Progenitor cell of endocrine pancreas (in vitro differentiated cells): ENCODE measurements at regions not wholly inside any gene's neighbourhood (a gene's known extent, or its start where the extent isn't known, plus 50 kb on each side); places are given as distances from the start of the nearest gene placed in this dataset.
"Not testable (repeated sequence)": the region's sequence is repeated elsewhere in the genome, so short reads cannot be mapped to it uniquely, and the experiment has no call there.

Experiments used
- DNase-seq: peaks from one replicate; pipeline ENCODE4 v3.0.0; 2021; ENCODE audit warnings: low spot score; ENCODE audit not compliant: unreplicated experiment
- H3K27ac Mint-ChIP-seq: 2 replicates; pipeline ENCODE4 v1.8.0; 2021; ENCODE audit warnings: mild to moderate bottlenecking, moderate library complexity, mixed read lengths
- H3K27me3 Mint-ChIP-seq: 2 replicates; pipeline ENCODE4 v1.8.0; 2021; ENCODE audit warnings: mixed read lengths
- H3K36me3 Mint-ChIP-seq: 2 replicates; pipeline ENCODE4 v1.8.0; 2022; ENCODE audit warnings: mixed read lengths; ENCODE audit not compliant: insufficient read depth
- H3K4me1 Mint-ChIP-seq: 2 replicates; pipeline ENCODE4 v1.8.0; 2021; ENCODE audit warnings: low read depth, mixed read lengths
- H3K4me3 Mint-ChIP-seq: 2 replicates; pipeline ENCODE4 v1.8.0; 2021; ENCODE audit warnings: low read depth, mild to moderate bottlenecking, moderate library complexity, mixed read lengths
- H3K9me3 Mint-ChIP-seq: 2 replicates; pipeline ENCODE4 v1.8.0; 2021; ENCODE audit warnings: low read depth, mixed read lengths
- CTCF ChIP-seq: fragments of 200-600 bp; sonication (generic); IDR thresholded peaks from one replicate; pipeline ENCODE4 v1.5.0; 2021; ENCODE audit warnings: antibody characterized with exemption, mild to moderate bottlenecking; ENCODE audit not compliant: unreplicated experiment

- Mint-ChIP-seq H3K4me3 (no peak overlapping the region), H3K9me3 (peaks cover 5% of the 10 kb centered on the region), H3K27ac (no peak overlapping the region), H3K4me1 (peaks cover 3% of the 10 kb centered on the region), H3K27me3 (no peaks in the 10 kb centered on the region), H3K36me3 (no peaks in the 10 kb centered on the region)
- TF ChIP-seq CTCF = no peak
- DNase-seq = no peak
These were observed 663.1 kb downstream of the SH2D4B start for GRCh38 chr10:81200801-81201200.

GRCh38 chr10:81207359-81207758, 667.6 kb upstream of the NRG3 start:
- H3K27me3 Mint-ChIP-seq, DNase-seq: not testable (repeated sequence)

GRCh38 chr10:81213370-81213769, 661.6 kb upstream of the NRG3 start:
- Mint-ChIP-seq H3K27me3 (no peaks in the 10 kb centered on the region), H3K4me3 (no peak overlapping the region), H3K36me3 (no peaks in the 10 kb centered on the region), H3K9me3 (no peaks in the 10 kb centered on the region), H3K4me1 (peaks cover 7% of the 10 kb centered on the region), H3K27ac (no peak overlapping the region)
- no peak for DNase-seq
- no peak for TF ChIP-seq CTCF

More at GRCh38 chr10:81207359-81207758, 667.6 kb upstream of the NRG3 start:
- H3K4me3 Mint-ChIP-seq, H3K27ac Mint-ChIP-seq, H3K4me1 Mint-ChIP-seq, H3K36me3 Mint-ChIP-seq, H3K9me3 Mint-ChIP-seq: not testable (repeated sequence)

GRCh38 chr10:81215498-81215897, 659.5 kb upstream of the NRG3 start:
- Mint-ChIP-seq H3K27ac (no peak overlapping the region), H3K9me3 (no peaks in the 10 kb centered on the region), H3K4me3 (no peak overlapping the region), H3K36me3 (no peaks in the 10 kb centered on the region), H3K4me1 (peaks cover 8% of the 10 kb centered on the region), H3K27me3 (no peaks in the 10 kb centered on the region)
- no peak for TF ChIP-seq CTCF
- no peak for DNase-seq

- no peak for DNase-seq
- TF ChIP-seq CTCF = no peak
- Mint-ChIP-seq H3K4me1 (peaks cover 8% of the 10 kb centered on the region), H3K9me3 (no peaks in the 10 kb centered on the region), H3K27ac (no peak overlapping the region), H3K4me3 (no peak overlapping the region), H3K27me3 (no peaks in the 10 kb centered on the region), H3K36me3 (no peaks in the 10 kb centered on the region)
These were observed 658.0 kb upstream of the NRG3 start for GRCh38 chr10:81216949-81217348.

- peaks cover 8% of the 10 kb centered on the region for H3K4me1 Mint-ChIP-seq
These were observed 656.7 kb upstream of the NRG3 start for GRCh38 chr10:81218307-81218706.

More at GRCh38 chr10:81218307-81218706, 656.7 kb upstream of the NRG3 start:
- H3K27me3 Mint-ChIP-seq = no peaks in the 10 kb centered on the region
- no peak for DNase-seq
- no peaks in the 10 kb centered on the region for H3K36me3 Mint-ChIP-seq
- H3K4me3 Mint-ChIP-seq = no peak overlapping the region
- peaks cover 4% of the 10 kb centered on the region for H3K9me3 Mint-ChIP-seq
- no peak for TF ChIP-seq CTCF
- no peak overlapping the region for H3K27ac Mint-ChIP-seq
